Stimulated activated memory B cell treated with anti-CD40 and anti-IgM and Interleukin-4, amounts not matched to agents 10 μg/mL and 1 μg/mL and 100 μg/mL, for 72 hours (primary cell): ENCODE measurements at regions not wholly inside any gene's neighbourhood (a gene's known extent, or its start where the extent isn't known, plus 50 kb on each side); places are given as distances from the start of the nearest gene placed in this dataset.

ENCODE experiments used
- ATAC-seq: fragments of 150-1000 bp; cut with Tn5 transposase; 2 replicates; pipeline ENCODE4 v1.10.0; 2021
- H3K27ac Mint-ChIP-seq: one replicate; pipeline ENCODE4 v1.8.0; 2022; ENCODE audit warnings: mild to moderate bottlenecking, mixed read lengths
- H3K27me3 Mint-ChIP-seq: one replicate; pipeline ENCODE4 v1.8.0; 2022; ENCODE audit warnings: mixed read lengths
- H3K36me3 Mint-ChIP-seq: one replicate; pipeline ENCODE4 v1.8.0; 2022; ENCODE audit warnings: mixed read lengths
- H3K4me1 Mint-ChIP-seq: one replicate; pipeline ENCODE4 v1.8.0; 2022; ENCODE audit warnings: mixed read lengths
- H3K4me3 Mint-ChIP-seq: one replicate; pipeline ENCODE4 v1.8.0; 2022; ENCODE audit warnings: mild to moderate bottlenecking, moderate library complexity, mixed read lengths
- H3K9me3 Mint-ChIP-seq: one replicate; pipeline ENCODE4 v1.8.0; 2022; ENCODE audit warnings: mixed read lengths

- Mint-ChIP-seq H3K36me3 (no peaks in the 10 kb centered on the region), H3K27ac (no peak overlapping the region), H3K9me3 (peaks cover 10% of the 10 kb centered on the region), H3K4me1 (no peaks in the 10 kb centered on the region), H3K4me3 (no peak overlapping the region), H3K27me3 (peaks cover 46% of the 10 kb centered on the region)
- ATAC-seq, result no peak
These were observed 177.2 kb upstream of the PODXL start for GRCh38 chr7:131733604-131734003.

- Mint-ChIP-seq H3K36me3 (no peaks in the 10 kb centered on the region), H3K27ac (no peak overlapping the region), H3K9me3 (peaks cover 13% of the 10 kb centered on the region), H3K4me1 (no peaks in the 10 kb centered on the region), H3K4me3 (no peak overlapping the region), H3K27me3 (peaks cover 19% of the 10 kb centered on the region)
- no peak for ATAC-seq
These were observed 170.8 kb upstream of the PODXL start for GRCh38 chr7:131727189-131727588.

DNA sequence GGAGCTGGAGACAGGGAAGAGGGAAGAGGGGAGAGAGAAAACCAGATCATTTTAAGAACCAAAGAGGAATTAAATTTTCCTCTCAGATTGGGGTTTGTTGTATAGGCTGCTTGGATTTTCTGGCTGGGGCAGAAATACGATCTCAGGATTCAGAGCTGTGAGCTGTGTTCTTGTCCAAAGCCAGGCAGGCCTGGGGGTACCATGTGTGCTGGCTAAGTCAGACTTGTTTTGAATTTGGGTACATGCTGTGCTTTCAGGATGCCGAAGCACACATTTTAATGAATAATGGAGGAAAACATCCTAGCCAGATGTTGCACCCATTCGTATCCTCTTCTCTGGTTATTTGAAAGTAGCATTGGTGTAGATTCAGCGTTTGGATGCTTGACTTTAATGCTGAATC, 170.3 kb upstream of the PODXL start:
- no peaks in the 10 kb centered on the region for H3K36me3 Mint-ChIP-seq
- H3K27me3 Mint-ChIP-seq, result peaks cover 14% of the 10 kb centered on the region
- H3K9me3 Mint-ChIP-seq, result peaks cover 9% of the 10 kb centered on the region
- ATAC-seq, result no peak
- H3K4me3 Mint-ChIP-seq, result no peak overlapping the region
- H3K4me1 Mint-ChIP-seq, result no peaks in the 10 kb centered on the region
- no peak overlapping the region for H3K27ac Mint-ChIP-seq

DNA sequence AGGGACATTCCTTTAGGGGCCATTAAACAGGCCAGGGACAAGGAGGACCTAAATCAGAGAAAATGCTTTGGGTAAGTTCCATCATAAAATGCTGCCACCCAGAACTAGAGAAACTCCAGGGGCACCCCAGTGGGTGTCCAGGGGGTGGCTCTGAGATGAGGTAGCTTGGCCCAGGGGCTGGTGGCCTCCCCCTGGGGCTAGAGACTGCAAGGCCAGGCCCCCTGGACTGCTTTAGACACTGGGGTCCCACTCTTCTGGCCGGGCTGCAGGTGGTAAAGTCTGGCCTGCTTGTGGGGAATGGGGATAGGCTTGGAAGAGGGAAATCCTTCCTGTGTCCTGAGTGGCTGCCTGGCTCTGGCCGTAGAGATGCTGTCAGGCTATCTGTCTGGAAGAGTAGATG, 169.6 kb upstream of the PODXL start:
- H3K9me3 Mint-ChIP-seq, result peaks cover 9% of the 10 kb centered on the region
- H3K4me1 Mint-ChIP-seq, result no peaks in the 10 kb centered on the region
- H3K36me3 Mint-ChIP-seq, result no peaks in the 10 kb centered on the region
- peak; percentile 24 for ATAC-seq
- H3K27ac Mint-ChIP-seq, result no peak overlapping the region
- no peak overlapping the region for H3K4me3 Mint-ChIP-seq
- H3K27me3 Mint-ChIP-seq, result peaks cover 14% of the 10 kb centered on the region

GRCh38 chr7:131724776-131725345, 168.4 kb upstream of the PODXL start:
- no peak overlapping the region for H3K4me3 Mint-ChIP-seq
- no peak overlapping the region for H3K27ac Mint-ChIP-seq
- peaks cover 9% of the 10 kb centered on the region for H3K9me3 Mint-ChIP-seq
- peaks cover 14% of the 10 kb centered on the region for H3K27me3 Mint-ChIP-seq
- ATAC-seq, result no peak
- H3K4me1 Mint-ChIP-seq, result no peaks in the 10 kb centered on the region
- H3K36me3 Mint-ChIP-seq, result no peaks in the 10 kb centered on the region

DNA sequence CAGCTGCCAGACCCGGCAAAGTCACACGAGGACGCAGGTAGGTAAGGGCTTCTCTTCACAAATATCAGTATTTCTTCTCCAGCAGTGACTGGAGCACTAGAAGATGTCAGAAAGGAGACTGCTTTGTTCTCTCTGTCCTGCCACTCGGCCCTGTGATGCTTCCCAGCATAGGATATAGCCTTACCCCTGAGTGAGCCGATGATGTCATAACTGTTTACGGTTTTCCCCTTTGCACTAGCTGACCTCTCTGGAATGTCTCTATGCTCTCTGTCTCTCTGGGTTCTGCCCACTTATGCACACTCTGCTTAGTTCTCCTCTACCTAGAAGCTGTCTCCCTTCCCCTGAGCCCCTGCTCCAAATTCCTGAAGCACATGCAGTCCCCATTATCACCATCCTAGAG, 167.5 kb upstream of the PODXL start:
- no peak overlapping the region for H3K4me3 Mint-ChIP-seq
- no peak overlapping the region for H3K27ac Mint-ChIP-seq

GRCh38 chr7:131722371-131722770, 165.9 kb upstream of the PODXL start:
- Mint-ChIP-seq H3K4me3 (no peak overlapping the region), H3K27ac (no peak overlapping the region), H3K36me3 (no peaks in the 10 kb centered on the region), H3K4me1 (no peaks in the 10 kb centered on the region), H3K27me3 (peaks cover 25% of the 10 kb centered on the region), H3K9me3 (no peaks in the 10 kb centered on the region)
- no peak for ATAC-seq

More for the DNA sequence above, 167.5 kb upstream of the PODXL start:
- peaks cover 7% of the 10 kb centered on the region for H3K9me3 Mint-ChIP-seq
- H3K27me3 Mint-ChIP-seq, result peaks cover 22% of the 10 kb centered on the region
- no peaks in the 10 kb centered on the region for H3K4me1 Mint-ChIP-seq
- H3K36me3 Mint-ChIP-seq, result no peaks in the 10 kb centered on the region
- no peak for ATAC-seq

DNA sequence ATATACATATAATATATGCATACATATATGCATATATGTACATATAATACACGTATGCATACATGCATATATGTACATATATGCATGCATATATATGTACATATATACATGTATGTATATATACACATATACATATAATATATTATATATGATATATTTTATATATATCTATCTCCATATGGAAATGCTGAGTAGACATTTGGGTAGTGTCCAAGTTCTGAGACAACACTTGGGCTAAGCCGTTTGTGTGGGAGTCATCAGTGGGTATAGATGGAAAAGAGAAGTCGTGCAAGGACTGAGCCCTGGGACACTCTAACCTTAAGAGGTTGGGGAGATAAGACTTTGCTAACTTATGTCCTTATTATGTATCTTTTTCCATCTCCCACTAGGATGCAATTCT, 165.2 kb upstream of the PODXL start:
- no peak overlapping the region for H3K27ac Mint-ChIP-seq
- H3K36me3 Mint-ChIP-seq, result no peaks in the 10 kb centered on the region
- H3K4me1 Mint-ChIP-seq, result no peaks in the 10 kb centered on the region
- no peak for ATAC-seq
- no peaks in the 10 kb centered on the region for H3K9me3 Mint-ChIP-seq
- H3K4me3 Mint-ChIP-seq, result no peak overlapping the region
- H3K27me3 Mint-ChIP-seq, result peaks cover 25% of the 10 kb centered on the region

- H3K9me3 Mint-ChIP-seq, result no peaks in the 10 kb centered on the region
- ATAC-seq, result no peak
- H3K27me3 Mint-ChIP-seq, result peaks cover 20% of the 10 kb centered on the region
- H3K36me3 Mint-ChIP-seq, result no peaks in the 10 kb centered on the region
- H3K4me1 Mint-ChIP-seq, result no peaks in the 10 kb centered on the region
- no peak overlapping the region for H3K4me3 Mint-ChIP-seq
- H3K27ac Mint-ChIP-seq, result no peak overlapping the region
These were observed 164.3 kb upstream of the PODXL start for GRCh38 chr7:131720703-131721102.

DNA sequence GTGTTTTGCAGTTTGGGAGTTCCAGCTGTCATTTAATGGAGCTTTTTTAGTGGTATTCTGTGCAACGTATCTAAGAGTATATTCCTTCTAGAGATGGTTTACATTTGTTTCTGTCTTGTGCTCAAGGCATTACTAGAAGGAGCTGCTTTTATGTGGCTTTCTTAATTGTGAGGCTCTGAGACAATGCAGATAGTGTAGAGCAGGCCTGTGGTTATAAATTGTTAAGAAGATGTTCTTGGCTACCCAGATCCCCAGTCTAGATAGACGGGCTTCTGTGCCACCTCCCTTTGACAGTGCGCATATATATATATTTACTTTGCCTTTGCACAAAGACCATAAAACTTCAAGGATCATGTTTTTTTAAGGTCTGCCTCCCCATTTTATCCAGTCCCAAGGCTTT, 160.8 kb upstream of the PODXL start:
- H3K9me3 Mint-ChIP-seq, result no peaks in the 10 kb centered on the region
- no peak for ATAC-seq
- H3K27ac Mint-ChIP-seq, result no peak overlapping the region
- no peaks in the 10 kb centered on the region for H3K36me3 Mint-ChIP-seq
- H3K4me3 Mint-ChIP-seq, result no peak overlapping the region
- no peaks in the 10 kb centered on the region for H3K4me1 Mint-ChIP-seq
- peaks cover 11% of the 10 kb centered on the region for H3K27me3 Mint-ChIP-seq

DNA sequence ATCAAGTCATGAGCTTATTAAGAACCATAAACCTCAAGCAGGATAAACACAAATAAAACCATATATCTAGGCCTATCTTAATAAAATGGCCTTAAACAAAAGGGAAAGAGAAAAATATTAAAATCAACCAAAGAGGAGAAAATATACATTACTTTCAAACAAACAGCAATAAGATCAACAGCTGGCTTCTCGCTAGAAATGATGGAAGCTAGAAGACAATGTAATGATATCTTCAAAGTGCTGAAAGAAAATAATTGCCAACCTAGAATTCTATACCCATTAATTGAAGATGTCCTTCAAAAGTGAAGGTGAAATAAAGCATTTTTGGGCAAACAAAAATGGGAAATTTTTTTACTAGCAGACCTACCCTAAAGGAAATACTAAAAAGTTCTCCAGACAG, 142.9 kb upstream of the PODXL start:
- H3K27ac Mint-ChIP-seq, result no peak overlapping the region
- no peak for ATAC-seq
- H3K4me3 Mint-ChIP-seq, result no peak overlapping the region
- peaks cover under 1% of the 10 kb centered on the region for H3K27me3 Mint-ChIP-seq
- no peaks in the 10 kb centered on the region for H3K4me1 Mint-ChIP-seq
- no peaks in the 10 kb centered on the region for H3K36me3 Mint-ChIP-seq
- H3K9me3 Mint-ChIP-seq, result peaks cover 9% of the 10 kb centered on the region

GRCh38 chr7:131692131-131692960, 135.9 kb upstream of the PODXL start:
- H3K4me3 Mint-ChIP-seq, result no peak overlapping the region
- no peaks in the 10 kb centered on the region for H3K9me3 Mint-ChIP-seq
- ATAC-seq, result no peak
- H3K4me1 Mint-ChIP-seq, result peaks cover 18% of the 10 kb centered on the region
- H3K27ac Mint-ChIP-seq, result no peak overlapping the region
- H3K27me3 Mint-ChIP-seq, result peaks cover 68% of the 10 kb centered on the region
- H3K36me3 Mint-ChIP-seq, result no peaks in the 10 kb centered on the region

DNA sequence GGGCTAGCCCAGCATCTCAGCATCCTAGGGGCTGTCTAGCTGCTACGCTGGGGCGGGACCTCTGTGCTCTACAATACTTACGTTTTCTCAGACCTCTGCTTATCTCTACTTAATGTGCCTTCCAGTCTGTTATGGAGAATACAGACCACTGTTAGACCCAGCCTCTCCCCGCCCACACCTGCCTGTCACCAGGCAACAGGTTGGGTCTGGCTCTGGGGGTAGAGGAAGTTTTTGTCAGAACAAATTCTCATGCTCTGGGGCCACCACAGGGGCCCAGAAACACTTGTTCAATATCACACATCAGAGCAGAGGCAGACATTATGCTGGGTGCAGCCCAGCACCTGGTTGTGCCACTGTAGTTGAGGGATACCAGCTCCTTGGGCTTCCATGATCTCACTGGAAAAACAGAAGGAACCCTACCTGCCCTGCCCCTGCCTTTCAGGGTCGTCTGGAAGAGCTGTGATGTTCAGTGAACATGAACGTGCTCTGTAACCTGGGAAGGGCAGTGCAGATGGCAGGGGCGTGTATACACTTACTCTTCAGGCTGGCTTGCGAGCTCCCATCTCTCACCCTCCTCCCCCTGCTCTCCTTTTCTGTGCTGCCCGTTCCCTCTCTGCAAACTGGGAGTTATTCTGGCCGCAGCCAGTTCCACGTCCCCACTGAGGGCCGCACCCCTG, 135.2 kb upstream of the PODXL start:
- Mint-ChIP-seq H3K27me3 (peaks cover 75% of the 10 kb centered on the region), H3K36me3 (no peaks in the 10 kb centered on the region)

GRCh38 chr7:131690441-131690840, 134.0 kb upstream of the PODXL start:
- Mint-ChIP-seq H3K27ac (no peak overlapping the region), H3K36me3 (no peaks in the 10 kb centered on the region), H3K27me3 (peaks cover 85% of the 10 kb centered on the region), H3K4me3 (no peak overlapping the region), H3K4me1 (peaks cover 18% of the 10 kb centered on the region), H3K9me3 (no peaks in the 10 kb centered on the region)
- no peak for ATAC-seq

More for the DNA sequence above, 135.2 kb upstream of the PODXL start:
- Mint-ChIP-seq H3K4me3 (no peak overlapping the region), H3K9me3 (no peaks in the 10 kb centered on the region), H3K4me1 (peaks cover 18% of the 10 kb centered on the region), H3K27ac (no peak overlapping the region)
- no peak for ATAC-seq

- no peak for ATAC-seq
- H3K27ac Mint-ChIP-seq, result no peak overlapping the region
- H3K9me3 Mint-ChIP-seq, result no peaks in the 10 kb centered on the region
- H3K4me1 Mint-ChIP-seq, result peaks cover 18% of the 10 kb centered on the region
- H3K4me3 Mint-ChIP-seq, result no peak overlapping the region
- no peaks in the 10 kb centered on the region for H3K36me3 Mint-ChIP-seq
- H3K27me3 Mint-ChIP-seq, result peaks cover 85% of the 10 kb centered on the region
These were observed 133.3 kb upstream of the PODXL start for GRCh38 chr7:131689662-131690234.
